GM19395 (cell line): ENCODE measurements at regions not wholly inside any gene's neighbourhood (a gene's known extent, or its start where the extent isn't known, plus 50 kb on each side); places are given as distances from the start of the nearest gene placed in this dataset.
"Not testable (repeated sequence)": the region's sequence is repeated elsewhere in the genome, so short reads cannot be mapped to it uniquely, and the experiment has no call there.

Experiments used
- ATAC-seq: cut with Tn5 transposase; IDR thresholded peaks from one replicate; pipeline ENCODE4 v1.9.1; 2021; ENCODE audit warnings: mild to moderate bottlenecking, moderate library complexity; ENCODE audit not compliant: unreplicated experiment

DNA sequence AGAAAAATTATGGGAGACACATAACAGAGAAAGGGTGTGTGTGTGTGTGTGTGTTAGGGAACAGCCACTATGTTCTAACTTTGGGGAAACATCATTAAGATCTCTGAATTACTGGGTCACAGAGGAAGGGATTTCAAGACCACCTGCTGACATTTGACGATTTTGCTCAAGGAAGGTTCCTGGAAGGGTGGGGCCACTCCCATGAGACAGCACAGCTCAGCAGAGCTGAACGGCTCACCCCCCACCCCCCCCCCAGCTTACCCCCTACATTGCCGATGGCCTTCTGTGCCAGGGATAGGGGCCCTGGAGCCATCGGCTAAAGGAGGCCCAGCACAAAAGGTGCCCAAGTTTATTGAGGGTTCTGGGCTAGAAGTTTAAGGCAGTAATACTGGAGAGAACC, 122.4 kb downstream of the NPIPB11 start:
- not testable (repeated sequence) for ATAC-seq

DNA sequence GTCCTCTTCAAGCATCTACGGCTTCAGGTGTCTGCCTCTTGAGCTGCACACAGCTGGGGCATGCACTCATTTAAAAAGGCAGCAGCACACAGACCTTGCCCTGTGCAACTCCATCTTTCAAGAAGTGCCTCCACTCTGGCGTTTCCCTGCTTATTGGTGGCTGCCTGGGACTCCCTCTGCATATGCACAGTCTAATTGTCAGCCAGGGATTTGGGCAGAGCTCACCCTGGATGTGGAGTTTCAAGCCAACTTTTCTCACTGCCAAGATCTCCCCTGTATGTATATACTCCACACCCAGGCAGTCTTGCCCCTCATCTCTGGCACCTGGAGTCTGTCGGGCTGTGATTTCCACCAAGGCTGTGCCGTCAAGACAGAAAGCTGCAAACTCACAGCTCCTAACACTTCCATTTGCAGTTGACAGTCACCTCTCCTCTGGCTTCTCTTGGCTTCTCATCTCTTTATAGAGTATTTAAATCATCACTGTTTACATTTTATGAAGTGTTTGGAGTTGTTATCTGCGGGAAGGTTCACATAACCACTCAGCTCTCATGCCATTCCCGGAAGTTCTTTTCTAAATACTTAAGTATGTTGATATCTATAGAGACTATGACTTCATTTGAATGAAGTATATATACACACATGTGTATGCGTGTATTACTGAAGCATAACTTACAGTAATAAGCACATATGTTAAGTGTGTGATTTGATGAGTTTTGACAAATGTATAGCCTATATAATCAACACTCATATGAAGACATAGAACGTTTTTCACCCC, 128.2 kb downstream of the NPIPB11 start:
- ATAC-seq, result not testable (repeated sequence)

DNA sequence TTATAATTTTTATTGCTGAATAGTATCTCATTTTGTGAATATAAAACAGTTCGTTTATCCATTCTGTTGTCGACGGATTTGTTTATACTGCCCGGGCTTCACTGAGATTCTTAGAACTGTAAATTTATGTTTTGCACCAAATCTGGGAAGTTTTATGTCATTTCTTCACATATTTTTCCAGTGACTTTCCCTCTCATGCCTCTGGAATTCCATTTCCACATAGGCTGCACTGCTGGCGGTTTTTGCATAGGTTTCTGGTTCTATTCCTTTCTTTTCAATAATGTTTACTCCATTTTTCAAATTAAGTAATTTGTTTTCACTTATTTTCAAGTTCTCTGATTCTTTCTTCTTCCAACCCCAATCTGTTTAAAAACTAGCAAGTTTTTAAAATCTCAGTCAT, 130.1 kb downstream of the NPIPB11 start:
- ATAC-seq, result not testable (repeated sequence)

DNA sequence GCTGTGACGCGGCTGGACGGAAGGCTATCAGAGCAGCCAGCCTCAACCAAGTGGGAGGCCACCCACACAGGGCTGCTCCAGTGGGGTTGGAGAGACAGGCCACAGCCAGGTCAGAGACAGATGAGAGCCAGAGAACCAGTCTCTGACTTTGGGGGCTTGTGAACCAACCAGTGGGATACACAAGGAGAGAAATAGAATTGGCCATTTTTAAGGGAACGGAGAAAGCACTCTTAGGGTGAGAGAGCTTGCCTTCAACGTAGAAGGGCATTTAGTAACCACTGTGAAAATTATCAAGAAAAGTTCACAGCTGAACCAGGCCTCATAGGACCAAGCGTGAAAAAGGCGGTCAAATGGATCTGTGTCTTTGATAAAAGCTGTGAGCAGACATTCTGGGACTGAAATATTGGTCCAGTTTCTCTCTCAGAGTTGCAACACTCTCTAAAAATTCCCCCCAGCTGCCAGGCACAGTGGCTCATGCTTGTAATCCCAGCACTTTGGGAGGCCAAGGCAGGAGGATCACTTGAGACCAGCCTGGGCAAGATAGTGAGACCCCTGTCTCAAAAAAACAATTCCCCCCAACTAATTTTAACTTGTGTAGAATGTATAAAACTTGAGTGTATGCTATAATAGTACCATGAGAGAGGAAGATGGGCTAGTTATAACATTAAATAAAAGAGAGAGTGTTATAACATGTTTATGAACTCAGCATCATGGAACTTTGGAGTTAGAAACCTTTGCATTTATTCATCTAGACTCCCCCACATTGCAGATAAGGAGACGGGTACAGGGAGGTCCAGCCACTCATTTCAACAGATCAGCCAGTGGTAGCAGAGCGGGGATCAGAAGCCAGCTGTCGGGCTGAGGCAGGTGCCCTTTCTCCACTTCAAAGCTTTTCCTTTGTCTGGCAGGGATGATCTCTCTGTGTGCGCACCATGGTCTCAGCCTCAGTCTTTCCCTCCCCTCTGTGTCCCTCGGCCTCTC, 132.2 kb downstream of the NPIPB11 start:
- not testable (repeated sequence) for ATAC-seq

DNA sequence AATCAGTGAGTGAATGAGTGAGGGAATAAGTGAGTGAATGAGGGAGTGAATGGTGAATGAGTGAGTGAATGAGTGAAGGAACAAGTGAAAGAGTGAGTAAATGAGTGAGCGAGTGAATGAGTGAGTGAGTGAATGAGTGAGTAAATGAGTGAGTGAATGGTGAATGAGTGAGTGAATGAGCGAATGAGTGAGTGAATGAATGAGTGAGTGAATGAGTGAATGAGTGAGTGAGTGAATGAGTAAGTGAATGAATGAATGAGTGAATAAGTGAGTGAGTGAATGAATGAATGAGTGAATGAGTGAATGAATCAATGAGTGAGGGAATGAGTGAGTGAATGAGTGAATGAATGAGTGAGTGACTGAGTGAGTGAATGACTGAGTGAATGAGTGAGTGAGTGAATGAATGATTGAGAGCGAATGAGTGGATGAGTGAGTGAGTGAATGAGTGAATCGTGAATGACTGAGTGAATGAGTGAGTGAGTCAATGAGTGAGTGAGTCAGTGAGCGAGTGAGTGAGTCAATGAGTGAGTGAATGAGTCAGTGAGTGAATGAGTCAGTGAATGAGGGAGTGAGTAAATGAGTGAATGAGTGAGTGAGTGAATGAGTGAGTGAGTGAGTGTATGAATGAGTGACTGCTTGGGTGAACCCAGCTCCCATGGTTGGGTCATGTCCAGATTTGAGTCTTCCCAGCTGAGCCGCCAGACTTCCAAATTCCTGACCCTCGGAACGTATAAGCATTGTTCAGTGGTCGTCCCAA, 133.0 kb downstream of the NPIPB11 start:
- not testable (repeated sequence) for ATAC-seq

DNA sequence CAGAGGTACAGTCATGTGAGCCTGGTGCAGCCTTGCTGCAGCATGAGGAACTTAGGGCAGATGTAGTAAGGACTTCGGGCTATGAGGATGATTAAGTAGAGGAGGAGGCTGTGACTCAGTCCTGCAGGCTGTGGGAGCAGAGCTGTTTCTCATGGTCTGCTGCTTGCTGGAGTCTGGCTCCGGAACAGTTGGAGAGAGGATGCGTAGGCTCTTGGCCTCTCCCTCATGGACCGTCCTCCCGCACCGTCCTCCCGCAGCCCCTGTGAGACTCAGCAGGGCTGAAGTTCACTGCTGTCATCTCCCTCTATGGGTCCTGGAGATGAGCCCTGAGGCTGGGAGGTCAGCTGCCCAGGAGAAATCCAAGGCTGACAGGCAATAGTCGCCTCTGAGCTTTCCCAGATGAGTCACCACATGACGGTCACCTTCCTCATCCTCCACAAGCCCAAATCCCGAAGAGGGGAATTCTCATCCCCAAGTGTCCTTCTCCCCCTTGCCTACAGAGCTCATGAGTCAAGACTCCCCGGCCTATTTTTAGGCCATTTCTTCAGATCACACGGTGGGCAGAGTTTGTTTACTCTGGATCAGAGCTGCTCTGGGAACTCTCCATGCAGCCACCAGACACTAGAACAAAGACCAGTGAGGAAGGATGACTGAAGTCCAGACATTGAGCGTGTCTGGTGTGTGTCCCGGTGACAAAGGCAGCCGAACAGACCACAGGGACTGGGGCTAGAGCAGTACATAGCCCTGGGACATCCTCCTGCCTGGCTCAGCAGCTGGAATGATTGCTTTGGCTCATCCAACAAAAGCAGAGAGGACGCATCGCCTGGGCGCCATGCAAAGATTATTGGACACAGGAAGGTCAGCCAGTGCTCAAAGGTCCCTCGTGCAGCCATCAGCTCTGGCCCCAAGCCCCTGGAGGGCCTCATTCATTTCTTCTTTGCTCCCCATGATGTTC, 134.5 kb downstream of the NPIPB11 start:
- not testable (repeated sequence) for ATAC-seq

DNA sequence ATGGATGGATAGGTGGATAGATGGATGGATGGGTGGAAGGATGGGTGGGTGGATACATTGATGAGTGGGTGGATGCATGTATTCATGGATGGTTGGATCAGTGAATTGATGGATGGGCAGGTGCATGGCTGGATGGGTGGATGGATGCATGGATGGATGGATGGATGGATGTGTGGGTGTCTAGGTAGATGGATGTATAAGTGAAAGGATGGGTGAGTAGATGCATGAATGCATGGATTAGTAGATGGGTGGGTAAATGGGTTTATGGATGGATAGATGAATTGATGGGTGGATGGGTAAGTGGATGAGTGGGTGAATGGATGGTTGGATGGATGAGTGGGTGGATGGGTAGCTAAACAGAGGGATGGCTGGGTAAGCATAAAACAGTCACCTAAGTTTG, 135.6 kb downstream of the NPIPB11 start:
- ATAC-seq, result not testable (repeated sequence)

DNA sequence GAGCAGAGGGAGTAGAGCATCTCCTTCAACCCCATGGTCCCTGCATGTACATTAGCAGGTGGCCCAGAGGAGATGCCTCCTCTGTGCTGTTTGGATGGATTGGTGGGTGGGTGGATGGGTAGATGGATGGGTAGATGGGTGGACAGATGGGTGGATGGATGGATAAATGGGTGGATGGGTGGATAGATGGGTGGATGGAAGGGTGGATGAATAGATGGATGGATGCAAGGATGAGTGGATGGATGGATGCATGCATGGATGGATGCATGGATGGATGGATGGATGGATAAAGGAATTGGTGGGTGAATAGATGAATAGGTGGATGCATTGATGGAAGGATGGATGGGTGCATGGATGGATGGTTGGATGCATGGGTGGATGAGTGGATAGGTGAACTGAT, 136.5 kb downstream of the NPIPB11 start:
- ATAC-seq, result not testable (repeated sequence)

DNA sequence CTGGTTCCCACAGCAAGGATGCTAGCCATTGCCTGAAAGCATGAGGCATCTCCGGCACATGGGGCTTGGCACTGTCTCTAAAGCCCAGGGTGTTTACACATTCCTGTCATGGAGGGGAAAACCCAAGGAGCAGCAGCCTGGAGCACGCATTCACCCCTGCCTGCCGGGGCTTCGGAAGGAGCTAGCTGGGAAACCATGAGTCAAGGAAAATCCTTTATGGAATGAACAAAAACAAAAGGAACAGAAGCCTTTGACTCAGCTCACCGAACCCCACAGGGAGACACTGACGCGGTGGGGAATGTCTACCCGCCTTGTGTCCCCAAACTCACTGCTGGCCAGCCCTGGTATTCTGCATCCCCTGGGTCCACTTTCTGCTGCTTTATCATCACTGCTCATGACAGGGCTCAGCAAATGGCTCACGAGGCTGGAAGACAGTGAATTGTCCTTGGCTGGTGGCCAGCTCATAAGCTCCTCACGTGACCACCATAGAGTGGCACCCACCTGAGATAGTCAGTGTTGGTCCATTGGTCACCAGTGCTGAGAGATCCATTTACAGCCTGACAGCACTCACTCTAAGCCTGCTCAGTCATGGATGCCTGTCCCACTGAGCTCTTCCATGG, 137.2 kb downstream of the NPIPB11 start:
- not testable (repeated sequence) for ATAC-seq

DNA sequence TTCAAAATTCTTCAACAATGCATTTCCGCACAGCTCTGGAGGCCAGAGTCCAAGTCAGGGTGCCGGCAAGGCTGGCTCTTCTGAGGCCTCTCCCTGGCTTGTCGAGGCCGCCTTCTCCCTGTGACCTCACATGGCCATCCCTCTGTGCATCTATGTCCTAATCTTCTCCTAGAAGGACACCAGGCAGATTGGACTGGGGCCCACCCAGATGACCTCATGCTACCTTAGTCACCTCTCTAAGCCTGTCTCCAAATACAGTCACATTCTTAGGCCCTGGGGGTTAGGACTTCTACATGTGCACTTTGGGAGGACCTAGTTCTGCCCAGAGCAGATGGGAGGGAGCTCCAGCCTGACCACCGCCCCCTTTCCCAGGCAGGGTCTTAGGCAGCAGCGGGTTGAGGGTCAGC, 137.7 kb downstream of the NPIPB11 start:
- ATAC-seq, result not testable (repeated sequence)

DNA sequence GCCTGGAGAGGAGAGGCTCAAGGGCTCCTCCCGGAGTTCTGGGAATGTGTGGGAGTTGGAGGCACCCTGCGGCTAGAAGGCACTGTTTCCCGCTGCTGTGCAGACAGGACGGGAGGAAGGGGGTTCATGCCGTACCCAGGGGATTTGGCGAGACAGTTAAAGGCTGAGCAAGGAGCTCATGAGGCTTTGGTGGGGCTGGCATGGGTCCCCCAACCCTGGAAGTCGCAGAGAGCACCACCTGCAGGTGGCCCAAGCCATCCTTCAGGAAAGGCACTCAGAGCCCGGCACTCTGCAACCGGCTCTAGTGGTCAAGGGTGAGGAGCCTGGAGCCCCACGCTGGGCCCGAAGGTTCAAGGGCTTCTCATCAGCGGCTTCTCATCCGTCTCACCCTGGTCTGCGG, 138.2 kb downstream of the NPIPB11 start:
- not testable (repeated sequence) for ATAC-seq

DNA sequence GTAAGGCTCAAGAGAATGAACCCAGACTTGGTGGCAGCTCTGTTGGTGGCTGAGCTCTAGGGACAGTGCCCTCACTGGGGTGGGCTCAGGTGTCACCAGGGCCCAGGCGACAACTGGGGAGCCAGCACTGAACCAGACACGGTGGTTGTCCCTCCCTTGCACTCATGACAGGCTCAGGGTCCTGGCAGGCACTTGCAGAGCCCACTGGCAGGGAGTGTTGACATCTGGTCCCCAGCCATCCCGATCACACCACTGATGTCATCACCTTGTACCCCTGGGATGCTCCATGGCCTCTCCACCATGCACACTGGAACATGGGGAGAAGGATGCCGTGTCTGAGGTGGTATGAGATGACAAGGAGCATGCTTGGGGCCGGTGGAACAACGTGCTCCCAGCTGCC, 138.6 kb downstream of the NPIPB11 start:
- not testable (repeated sequence) for ATAC-seq

DNA sequence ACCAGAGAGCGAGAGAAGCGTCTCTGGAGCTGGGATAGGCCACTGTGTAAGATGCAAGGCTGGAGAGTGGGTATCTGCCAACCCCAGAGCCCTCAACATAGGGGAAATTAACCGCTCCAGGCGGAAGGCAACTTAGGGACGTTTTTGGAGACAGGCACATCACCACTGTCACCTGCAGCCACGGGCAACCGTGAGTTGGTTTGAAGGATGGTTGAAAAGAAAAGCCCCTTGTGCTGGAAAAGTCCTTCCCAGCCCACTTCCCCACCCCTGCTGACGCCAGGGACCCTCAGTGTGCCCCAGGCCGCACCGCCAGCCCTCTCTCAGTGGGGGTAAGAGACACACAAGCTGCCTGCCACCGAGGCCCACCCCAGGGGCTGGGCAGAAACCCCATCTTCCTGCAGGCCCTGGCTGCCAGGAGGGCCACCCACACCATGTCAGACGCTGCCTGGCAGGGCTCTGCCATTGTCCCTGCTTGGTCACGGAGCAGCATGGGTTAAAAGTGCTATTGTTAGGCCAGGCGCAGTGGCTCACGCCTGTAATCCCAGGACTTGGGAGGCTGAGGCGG, 139.4 kb downstream of the NPIPB11 start:
- ATAC-seq, result not testable (repeated sequence)

DNA sequence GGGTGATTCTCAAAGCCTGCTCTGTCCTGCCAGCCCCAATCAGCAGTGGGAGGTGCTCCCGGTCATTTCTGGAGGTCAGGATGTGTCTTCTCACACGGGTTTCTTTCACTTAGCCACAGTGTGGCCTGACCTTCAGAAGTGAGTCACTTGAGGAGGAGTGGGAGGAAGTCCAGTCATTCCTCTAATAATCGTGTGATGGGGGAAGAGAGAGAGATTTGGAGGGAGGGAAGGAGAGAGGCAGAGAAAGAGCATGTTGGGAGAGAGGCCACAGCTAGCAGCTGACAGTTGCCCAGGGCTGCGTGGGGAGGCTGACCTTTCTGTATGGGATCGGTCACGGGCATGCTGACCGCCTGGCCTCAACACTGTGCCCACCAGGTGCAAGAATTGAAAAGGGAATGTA, 139.9 kb downstream of the NPIPB11 start:
- ATAC-seq, result not testable (repeated sequence)

DNA sequence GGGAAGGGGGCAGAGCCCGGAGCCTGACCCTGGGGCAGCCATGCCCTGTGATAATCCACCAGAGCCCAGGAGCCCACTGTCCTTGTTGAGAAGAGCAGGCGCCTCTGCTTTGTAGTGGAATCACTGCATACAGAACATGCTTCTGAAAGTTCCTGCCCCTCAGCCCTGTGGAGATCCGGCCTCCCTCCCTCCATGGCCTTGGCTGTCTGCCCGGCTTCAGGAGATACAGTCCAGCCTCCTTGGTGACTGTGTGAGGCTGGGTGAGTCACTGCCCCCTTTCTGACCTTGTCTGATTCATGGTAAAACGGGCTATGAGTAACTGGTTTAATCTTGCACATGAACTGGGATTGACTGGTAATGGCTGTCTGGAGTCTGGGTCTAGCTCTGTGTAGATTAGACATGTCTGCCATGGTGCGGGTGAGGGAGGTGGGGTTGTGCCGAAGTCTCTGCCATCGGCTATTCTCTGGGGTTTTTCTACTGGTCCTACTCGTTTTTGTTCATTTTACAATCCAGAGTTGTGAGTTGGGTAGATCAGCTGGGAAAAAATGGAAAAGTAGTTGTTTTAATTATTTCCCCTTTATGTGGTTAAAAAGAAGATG, 141.2 kb downstream of the NPIPB11 start:
- not testable (repeated sequence) for ATAC-seq

DNA sequence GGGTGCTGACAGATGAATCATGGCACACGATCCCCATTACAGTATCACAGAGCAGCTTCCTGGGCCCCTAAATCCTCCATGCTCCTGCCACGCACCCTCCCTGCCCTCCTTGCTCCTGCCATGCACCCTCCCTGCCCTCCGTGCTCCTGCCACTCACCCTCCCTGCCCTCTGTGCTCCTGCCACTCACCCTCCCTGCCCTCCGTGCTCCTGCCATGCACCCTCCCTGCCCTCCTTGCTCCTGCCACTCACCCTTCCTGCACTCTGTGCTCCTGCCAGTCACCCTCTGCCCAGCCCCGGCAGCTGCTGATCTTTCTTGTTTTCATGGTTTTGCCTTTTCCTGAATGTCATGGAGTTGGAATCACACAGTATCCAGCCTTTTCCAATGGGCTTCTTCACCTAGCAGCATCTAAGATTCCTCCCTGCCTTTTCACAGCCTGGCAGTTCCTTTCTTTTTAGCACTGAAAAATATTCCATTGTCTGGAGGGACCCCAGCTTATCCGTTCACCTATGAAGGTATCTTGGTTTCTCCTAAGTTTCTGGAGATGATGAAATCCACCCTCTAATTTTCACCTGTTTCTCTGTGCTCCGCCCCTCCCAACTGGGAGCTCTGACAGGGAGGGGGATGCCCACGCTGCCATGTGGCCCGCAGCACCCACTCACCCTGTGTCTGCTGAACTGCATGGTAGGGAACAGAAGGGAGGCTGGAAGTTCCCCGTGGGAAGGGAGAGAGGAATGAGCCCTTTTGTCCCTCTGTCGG, 142.3 kb downstream of the NPIPB11 start:
- ATAC-seq, result not testable (repeated sequence)

DNA sequence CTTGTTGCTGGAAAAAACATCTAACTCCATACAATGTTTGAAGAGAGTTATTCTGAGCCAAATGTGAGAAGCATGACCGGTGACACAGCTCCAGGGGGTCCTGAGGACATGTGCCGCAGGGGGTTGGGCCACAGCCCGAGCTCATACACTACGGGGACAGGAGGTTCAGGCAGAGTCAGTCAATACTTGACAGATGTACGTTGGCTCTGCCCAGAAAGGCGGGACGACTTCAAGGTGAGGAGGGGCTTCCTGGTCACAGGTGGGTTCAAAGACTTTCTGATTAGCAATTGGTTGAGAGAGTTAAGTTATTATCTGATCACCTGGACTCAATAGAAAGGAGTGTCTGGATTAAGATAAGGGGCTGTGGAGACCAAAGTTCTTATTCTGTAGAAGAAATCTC, 143.8 kb downstream of the NPIPB11 start:
- ATAC-seq, result not testable (repeated sequence)
